ENCODE measurements at regions not wholly inside any gene's neighbourhood (a gene's known extent, or its start where the extent isn't known, plus 50 kb on each side); places are given as distances from the start of the nearest gene placed in this dataset.

DNA sequence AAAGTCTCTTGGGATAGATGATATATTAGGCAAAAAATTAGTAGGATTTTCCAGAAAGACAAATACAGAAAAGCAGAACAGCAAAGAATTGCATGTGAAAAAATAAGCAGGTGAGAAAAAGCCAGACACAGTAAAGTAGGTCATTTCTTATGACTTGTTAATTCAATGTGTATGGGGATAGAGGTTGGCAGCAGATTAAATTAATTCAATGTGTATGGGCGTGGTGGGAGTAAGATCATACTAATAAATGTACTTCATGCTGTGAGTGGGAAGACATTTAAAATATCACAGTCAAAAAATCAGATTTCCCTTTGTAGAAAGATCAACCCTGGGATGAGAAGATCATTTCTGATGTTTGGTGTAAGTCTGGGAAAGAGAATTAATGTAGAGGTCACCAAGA is 1146.4 kb upstream of the INTU start:
- Histone ChIP-seq H4K20me1 (ENCODE audit: control insufficient read depth, insufficient read depth, low read depth, low read length) (no peaks in the 10 kb centered on the region), H3K36me3 (ENCODE audit: control insufficient read depth, low read length) (no peaks in the 10 kb centered on the region), H3K4me2 (ENCODE audit: low read length) (no peak overlapping the region), H3K27me3 (ENCODE audit: control insufficient read depth, low read length) (no peaks in the 10 kb centered on the region), H3F3A (ENCODE audit: control insufficient read depth, insufficient read depth) (no peaks in the 10 kb centered on the region), H3K4me3 (ENCODE audit: low read length) (no peak overlapping the region), H3K4me1 (ENCODE audit: control insufficient read depth, low read length) (no peaks in the 10 kb centered on the region), H3K9me2 (replicated peaks; ENCODE audit: control insufficient read depth, low read length) (no peaks in the 10 kb centered on the region), H3K27ac (ENCODE audit: low read depth, low read length) (no peak overlapping the region), H3K9me3 (ENCODE audit: control insufficient read depth, insufficient read depth, low read length) (no peaks in the 10 kb centered on the region; the same call in 1 of the 2 replicates), H3K79me2 (ENCODE audit: control insufficient read depth, low read length) (no peaks in the 10 kb centered on the region)
- no peak for TF ChIP-seq EZH2phosphoT487 (IDR thresholded peaks at IDR 0.05; ENCODE audit: borderline replicate concordance, low read length)
- TF ChIP-seq, protein P1, sequence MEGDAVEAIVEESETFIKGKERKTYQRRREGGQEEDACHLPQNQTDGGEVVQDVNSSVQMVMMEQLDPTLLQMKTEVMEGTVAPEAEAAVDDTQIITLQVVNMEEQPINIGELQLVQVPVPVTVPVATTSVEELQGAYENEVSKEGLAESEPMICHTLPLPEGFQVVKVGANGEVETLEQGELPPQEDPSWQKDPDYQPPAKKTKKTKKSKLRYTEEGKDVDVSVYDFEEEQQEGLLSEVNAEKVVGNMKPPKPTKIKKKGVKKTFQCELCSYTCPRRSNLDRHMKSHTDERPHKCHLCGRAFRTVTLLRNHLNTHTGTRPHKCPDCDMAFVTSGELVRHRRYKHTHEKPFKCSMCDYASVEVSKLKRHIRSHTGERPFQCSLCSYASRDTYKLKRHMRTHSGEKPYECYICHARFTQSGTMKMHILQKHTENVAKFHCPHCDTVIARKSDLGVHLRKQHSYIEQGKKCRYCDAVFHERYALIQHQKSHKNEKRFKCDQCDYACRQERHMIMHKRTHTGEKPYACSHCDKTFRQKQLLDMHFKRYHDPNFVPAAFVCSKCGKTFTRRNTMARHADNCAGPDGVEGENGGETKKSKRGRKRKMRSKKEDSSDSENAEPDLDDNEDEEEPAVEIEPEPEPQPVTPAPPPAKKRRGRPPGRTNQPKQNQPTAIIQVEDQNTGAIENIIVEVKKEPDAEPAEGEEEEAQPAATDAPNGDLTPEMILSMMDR (IDR thresholded peaks at IDR 0.05; ENCODE audit: low read depth, low read length, poor library complexity, severe bottlenecking): no peak

GRCh38 chr4:126489826-126490463 is 1142.8 kb upstream of the INTU start:
- no peak for TF ChIP-seq EZH2phosphoT487 (IDR thresholded peaks at IDR 0.05; ENCODE audit: borderline replicate concordance, low read length)
- TF ChIP-seq, protein P1 (IDR thresholded peaks at IDR 0.05; ENCODE audit: low read depth, low read length, poor library complexity, severe bottlenecking): no peak
- Histone ChIP-seq H3K36me3 (ENCODE audit: control insufficient read depth, low read length) (no peaks in the 10 kb centered on the region), H3K79me2 (ENCODE audit: control insufficient read depth, low read length) (no peaks in the 10 kb centered on the region), H3K27ac (ENCODE audit: low read depth, low read length) (no peak overlapping the region), H4K20me1 (ENCODE audit: control insufficient read depth, insufficient read depth, low read depth, low read length) (no peaks in the 10 kb centered on the region), H3K4me3 (ENCODE audit: low read length) (no peak overlapping the region), H3K4me2 (ENCODE audit: low read length) (no peak overlapping the region), H3K9me2 (replicated peaks; ENCODE audit: control insufficient read depth, low read length) (no peaks in the 10 kb centered on the region), H3F3A (ENCODE audit: control insufficient read depth, insufficient read depth) (no peaks in the 10 kb centered on the region), H3K9me3 (ENCODE audit: control insufficient read depth, insufficient read depth, low read length) (no peaks in the 10 kb centered on the region; the same call in 1 of the 2 replicates), H3K4me1 (ENCODE audit: control insufficient read depth, low read length) (no peaks in the 10 kb centered on the region), H3K27me3 (ENCODE audit: control insufficient read depth, low read length) (no peaks in the 10 kb centered on the region)

GRCh38 chr4:126495163-126495752 is 1137.5 kb upstream of the INTU start:
- Histone ChIP-seq H3F3A (ENCODE audit: control insufficient read depth, insufficient read depth) (no peaks in the 10 kb centered on the region), H3K9me2 (replicated peaks; ENCODE audit: control insufficient read depth, low read length) (no peaks in the 10 kb centered on the region), H3K79me2 (ENCODE audit: control insufficient read depth, low read length) (no peaks in the 10 kb centered on the region), H3K4me2 (ENCODE audit: low read length) (no peak overlapping the region), H3K4me3 (ENCODE audit: low read length) (no peak overlapping the region), H3K27me3 (ENCODE audit: control insufficient read depth, low read length) (no peaks in the 10 kb centered on the region), H3K36me3 (ENCODE audit: control insufficient read depth, low read length) (no peaks in the 10 kb centered on the region), H3K4me1 (ENCODE audit: control insufficient read depth, low read length) (no peaks in the 10 kb centered on the region), H3K27ac (ENCODE audit: low read depth, low read length) (no peak overlapping the region), H4K20me1 (ENCODE audit: control insufficient read depth, insufficient read depth, low read depth, low read length) (no peaks in the 10 kb centered on the region), H3K9me3 (ENCODE audit: control insufficient read depth, insufficient read depth, low read length) (no peaks in the 10 kb centered on the region)
- TF ChIP-seq EZH2phosphoT487 (IDR thresholded peaks at IDR 0.05; ENCODE audit: borderline replicate concordance, low read length): no peak
- TF ChIP-seq, protein P1 (IDR thresholded peaks at IDR 0.05; ENCODE audit: low read depth, low read length, poor library complexity, severe bottlenecking): no peak
